GM23338 (cell line): ENCODE measurements at regions not wholly inside any gene's neighbourhood (a gene's known extent, or its start where the extent isn't known, plus 50 kb on each side); places are given as distances from the start of the nearest gene placed in this dataset.

Experiments
- ATAC-seq: fragments of 200-7000 bp; cut with Tn5 transposase; 3 replicates; pipeline ENCODE4 v1.9.1; 2020
- DNase-seq: peaks from one replicate; pipeline ENCODE4 v3.0.0-alpha.2; 2015; ENCODE audit warnings: low spot score
- H2AFZ ChIP-seq: fragments of 200-600 bp; sonication (generic); 2 replicates; pipeline ENCODE4 v1.8.0; 2016; ENCODE audit warnings: antibody characterized with exemption, mild to moderate bottlenecking, moderate library complexity
- H3F3A ChIP-seq: fragments of 200-600 bp; sonication (generic); replicated peaks from 2 replicates; pipeline ENCODE4 v1.8.0; 2017; ENCODE audit warnings: antibody characterized with exemption, mixed run types, low read depth
- H3K27ac ChIP-seq: fragments of 200-600 bp; sonication (generic); 2 replicates; pipeline ENCODE4 v1.6.1; 2016; ENCODE audit warnings: low read depth
- H3K27me3 ChIP-seq: fragments of 200-600 bp; sonication (generic); 2 replicates; pipeline ENCODE4 v1.8.0; 2016; ENCODE audit warnings: mild to moderate bottlenecking, mixed run types, moderate library complexity; ENCODE audit not compliant: insufficient read depth
- H3K36me3 ChIP-seq: fragments of 200-600 bp; sonication (generic); 2 replicates; pipeline ENCODE4 v1.8.0; 2016; ENCODE audit warnings: mild to moderate bottlenecking; ENCODE audit not compliant: insufficient read depth
- H3K4me1 ChIP-seq: fragments of 200-600 bp; sonication (generic); 2 replicates; pipeline ENCODE4 v1.8.0; 2016; ENCODE audit warnings: mild to moderate bottlenecking, moderate library complexity; ENCODE audit not compliant: insufficient read depth
- H3K4me2 ChIP-seq: fragments of 200-600 bp; sonication (generic); 2 replicates; pipeline ENCODE4 v1.7.1; 2017; ENCODE audit warnings: mixed run types
- H3K4me3 ChIP-seq: fragments of 200-600 bp; sonication (generic); 2 replicates; pipeline ENCODE4 v1.6.1; 2016; ENCODE audit warnings: mixed run types
- H3K79me2 ChIP-seq: fragments of 200-600 bp; sonication (generic); replicated peaks from 2 replicates; pipeline ENCODE4 v1.8.0; 2017; ENCODE audit warnings: mild to moderate bottlenecking; ENCODE audit not compliant: insufficient read depth
- H3K9me2 ChIP-seq: fragments of 200-600 bp; sonication (generic); 2 replicates; pipeline ENCODE4 v1.8.0; 2017; ENCODE audit not compliant: insufficient read depth
- H4K20me1 ChIP-seq: fragments of 200-600 bp; sonication (generic); replicated peaks from 2 replicates; pipeline ENCODE4 v1.8.0; 2017; ENCODE audit warnings: mild to moderate bottlenecking; ENCODE audit not compliant: insufficient read depth
- H3K27ac Mint-ChIP-seq: 2 replicates; pipeline ENCODE4 v1.8.0; 2020; ENCODE audit warnings: inconsistent platforms, mild to moderate bottlenecking, moderate library complexity, mixed read lengths
- H3K27me3 Mint-ChIP-seq: 3 replicates; pipeline ENCODE4 v1.8.0; 2022; ENCODE audit warnings: low read depth, mild to moderate bottlenecking, moderate library complexity, mixed read lengths, inconsistent platforms; ENCODE audit not compliant: insufficient read depth, poor library complexity
- H3K36me3 Mint-ChIP-seq: 3 replicates; pipeline ENCODE4 v1.8.0; 2021; ENCODE audit warnings: low read depth, mild to moderate bottlenecking, inconsistent platforms, moderate library complexity, mixed read lengths
- H3K4me1 Mint-ChIP-seq: 3 replicates; pipeline ENCODE4 v1.8.0; 2020; ENCODE audit warnings: mild to moderate bottlenecking, inconsistent platforms, mixed read lengths
- H3K4me3 Mint-ChIP-seq: 3 replicates; pipeline ENCODE4 v1.8.0; 2021; ENCODE audit warnings: moderate library complexity, mild to moderate bottlenecking, inconsistent platforms, mixed read lengths
- H3K9me3 Mint-ChIP-seq: 3 replicates; pipeline ENCODE4 v1.8.0; 2020; ENCODE audit warnings: moderate library complexity, mild to moderate bottlenecking, inconsistent platforms, mixed read lengths
- CREB1 ChIP-seq: fragments of 250-450 bp; sonication (Bioruptor Pico); IDR thresholded peaks from 2 replicates; pipeline ENCODE4 v1.5.0; 2020; ENCODE audit warnings: low read depth, mild to moderate bottlenecking, moderate library complexity
- EZH2 ChIP-seq: fragments of 200-600 bp; sonication (generic); IDR thresholded peaks from one replicate; pipeline ENCODE4 v1.8.0; 2017; ENCODE audit warnings: antibody characterized with exemption, mild to moderate bottlenecking, low read depth; ENCODE audit not compliant: unreplicated experiment
- EZH2phosphoT487 ChIP-seq: fragments of 200-600 bp; sonication (generic); IDR thresholded peaks from one replicate; pipeline ENCODE4 v1.8.1; 2018; ENCODE audit warnings: antibody characterized with exemption; ENCODE audit not compliant: unreplicated experiment
- JUNB ChIP-seq: IDR thresholded peaks from one replicate; pipeline ENCODE4 v1.6.1; 2016; ENCODE audit warnings: antibody characterized with exemption; ENCODE audit not compliant: unreplicated experiment
- NANOG ChIP-seq: IDR thresholded peaks from 2 replicates; pipeline ENCODE4 v1.6.1; 2016; ENCODE audit warnings: antibody characterized with exemption, borderline replicate concordance
- STAT1 ChIP-seq: IDR thresholded peaks from one replicate; pipeline ENCODE4 v1.6.1; 2016; ENCODE audit warnings: antibody characterized with exemption; ENCODE audit not compliant: unreplicated experiment
- ZNF114 ChIP-seq: fragments of 250-450 bp; sonication (Bioruptor Pico); IDR thresholded peaks from 2 replicates; pipeline ENCODE4 v1.5.0; 2020; ENCODE audit warnings: mild to moderate bottlenecking, moderate library complexity
- ZNF331 ChIP-seq: fragments of 250-450 bp; sonication (Bioruptor Pico); IDR thresholded peaks from 2 replicates; pipeline ENCODE4 v1.5.0; 2020; ENCODE audit warnings: low read depth, mild to moderate bottlenecking, moderate library complexity
- TF ChIP-seq, protein P1 (sequence below): IDR thresholded peaks from 2 replicates; pipeline ENCODE4 v1.6.1; 2016; ENCODE audit warnings: antibody characterized with exemption
- TF ChIP-seq, protein P2 (sequence below), 2 experiments: fragments of 200-600 bp in 1 of 2; sonication (generic) in 1 of 2; conservative IDR thresholded peaks; 2 replicates each; pipeline versions ENCODE4 v1.5.1 to v1.6.1; 2016 to 2017; ENCODE audit warnings: antibody characterized with exemption in 2 of 2, low read depth in 2 of 2, mild to moderate bottlenecking in 2 of 2, moderate library complexity in 1 of 2
- TF ChIP-seq, protein P3 (sequence below): fragments of 250-450 bp; sonication (Bioruptor Pico); IDR thresholded peaks from 2 replicates; pipeline ENCODE4 v1.5.0; 2020; ENCODE audit warnings: mild to moderate bottlenecking, moderate library complexity

DNA sequence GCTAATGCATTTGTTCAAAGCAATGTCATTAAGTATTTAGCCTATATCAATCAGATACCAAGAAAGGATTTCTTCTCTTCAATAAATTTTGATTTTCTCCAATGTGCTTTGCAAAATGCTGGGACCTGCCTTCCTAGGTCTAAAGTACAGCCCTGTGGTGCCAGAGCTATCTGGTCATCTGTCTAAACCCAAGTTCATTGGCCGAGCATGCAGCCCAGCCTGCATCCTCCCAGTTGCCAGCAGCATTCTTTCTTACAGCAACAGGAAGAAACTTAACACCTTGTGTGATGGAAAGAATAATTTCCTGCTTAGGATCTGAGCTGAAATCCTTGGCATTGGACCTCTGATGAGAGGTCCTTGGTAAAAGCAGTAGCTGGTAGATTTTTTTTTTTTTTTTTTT lies 310.0 kb downstream of the RBM26 start:
- no peaks in the 10 kb centered on the region for H3K4me1 ChIP-seq
- peak; percentile 24; the same call in 1 of the 3 replicates for ATAC-seq
- no peaks in the 10 kb centered on the region for H3F3A ChIP-seq
- H3K9me3 Mint-ChIP-seq, result no peaks in the 10 kb centered on the region
- no peaks in the 10 kb centered on the region for H3K4me1 Mint-ChIP-seq
- H3K9me2 ChIP-seq, result no peaks in the 10 kb centered on the region
- DNase-seq, result peak; percentile 14
- no peak overlapping the region for H3K27ac ChIP-seq
- no peak overlapping the region for H3K4me2 ChIP-seq
- no peak overlapping the region for H3K4me3 Mint-ChIP-seq
- no peak for TF ChIP-seq ZNF114 (CRISPR knock-in tag)
- TF ChIP-seq, protein P1, sequence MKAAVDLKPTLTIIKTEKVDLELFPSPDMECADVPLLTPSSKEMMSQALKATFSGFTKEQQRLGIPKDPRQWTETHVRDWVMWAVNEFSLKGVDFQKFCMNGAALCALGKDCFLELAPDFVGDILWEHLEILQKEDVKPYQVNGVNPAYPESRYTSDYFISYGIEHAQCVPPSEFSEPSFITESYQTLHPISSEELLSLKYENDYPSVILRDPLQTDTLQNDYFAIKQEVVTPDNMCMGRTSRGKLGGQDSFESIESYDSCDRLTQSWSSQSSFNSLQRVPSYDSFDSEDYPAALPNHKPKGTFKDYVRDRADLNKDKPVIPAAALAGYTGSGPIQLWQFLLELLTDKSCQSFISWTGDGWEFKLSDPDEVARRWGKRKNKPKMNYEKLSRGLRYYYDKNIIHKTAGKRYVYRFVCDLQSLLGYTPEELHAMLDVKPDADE, result no peak
- H3K4me3 ChIP-seq, result no peak overlapping the region
- H3K27me3 ChIP-seq, result no peaks in the 10 kb centered on the region
- no peaks in the 10 kb centered on the region for H3K27me3 Mint-ChIP-seq
- H3K27ac Mint-ChIP-seq, result no peak overlapping the region
- H3K79me2 ChIP-seq, result no peaks in the 10 kb centered on the region
- no peaks in the 10 kb centered on the region for H4K20me1 ChIP-seq
- no peaks in the 10 kb centered on the region; the same call in 2 of the 3 replicates for H3K36me3 Mint-ChIP-seq
- H2AFZ ChIP-seq, result peak overlapping the region; percentile 69; the same call in 1 of the 2 replicates
- no peaks in the 10 kb centered on the region for H3K36me3 ChIP-seq

DNA sequence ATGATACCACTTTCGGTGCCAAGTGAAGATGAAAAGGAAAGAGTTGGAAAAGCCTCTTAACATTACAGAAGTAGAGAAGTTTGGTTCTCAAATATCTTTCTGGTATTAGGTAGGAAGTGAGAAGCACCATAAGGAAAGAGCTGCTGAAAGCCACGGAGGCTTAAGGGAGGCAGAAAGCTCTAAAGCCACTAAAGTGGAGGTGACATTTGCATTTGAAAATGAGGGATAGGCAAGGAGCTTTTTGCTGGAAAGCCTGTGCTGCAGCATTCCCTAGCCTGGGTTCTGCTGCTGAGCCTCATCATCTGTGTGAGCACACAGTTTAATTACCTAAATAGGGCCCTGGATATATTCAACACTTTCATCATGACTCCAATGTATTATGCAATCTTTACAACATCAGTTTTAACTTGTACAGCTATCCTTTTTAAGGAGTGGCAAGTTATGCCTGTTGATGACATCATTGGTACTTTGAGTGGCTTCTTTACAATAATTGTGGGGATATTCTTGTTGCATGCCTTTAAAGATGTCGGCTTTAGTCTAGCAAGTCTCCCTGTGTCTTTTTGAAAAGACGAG lies 315.4 kb downstream of the RBM26 start:
- Histone ChIP-seq H3K36me3 (no peaks in the 10 kb centered on the region), H3K79me2 (no peaks in the 10 kb centered on the region), H4K20me1 (no peaks in the 10 kb centered on the region), H3K4me1 (no peaks in the 10 kb centered on the region), H3K4me3 (no peak overlapping the region), H3F3A (no peaks in the 10 kb centered on the region), H3K9me2 (no peaks in the 10 kb centered on the region), H3K27ac (no peak overlapping the region), H3K27me3 (no peaks in the 10 kb centered on the region), H3K4me2 (no peak overlapping the region), H2AFZ (peak overlapping the region; percentile 83; the same call in 1 of the 2 replicates)
- no peak overlapping the region for H3K27ac Mint-ChIP-seq
- H3K27me3 Mint-ChIP-seq, result no peaks in the 10 kb centered on the region
- no peaks in the 10 kb centered on the region; the same call in 2 of the 3 replicates for H3K36me3 Mint-ChIP-seq
- no peak overlapping the region for H3K4me3 Mint-ChIP-seq
- H3K9me3 Mint-ChIP-seq, result no peaks in the 10 kb centered on the region
- peaks cover 8% of the 10 kb centered on the region; the same call in 2 of the 3 replicates for H3K4me1 Mint-ChIP-seq
- peak; percentile 23 for DNase-seq
- peak; percentile 56 for ATAC-seq
- TF ChIP-seq JUNB (no peak), ZNF114 (CRISPR knock-in tag) (no peak), CREB1 (CRISPR knock-in tag) (no peak), EZH2 (no peak), EZH2phosphoT487 (no peak), STAT1 (no peak), ZNF331 (CRISPR knock-in tag) (no peak), NANOG (no peak)
- TF ChIP-seq, protein P2, sequence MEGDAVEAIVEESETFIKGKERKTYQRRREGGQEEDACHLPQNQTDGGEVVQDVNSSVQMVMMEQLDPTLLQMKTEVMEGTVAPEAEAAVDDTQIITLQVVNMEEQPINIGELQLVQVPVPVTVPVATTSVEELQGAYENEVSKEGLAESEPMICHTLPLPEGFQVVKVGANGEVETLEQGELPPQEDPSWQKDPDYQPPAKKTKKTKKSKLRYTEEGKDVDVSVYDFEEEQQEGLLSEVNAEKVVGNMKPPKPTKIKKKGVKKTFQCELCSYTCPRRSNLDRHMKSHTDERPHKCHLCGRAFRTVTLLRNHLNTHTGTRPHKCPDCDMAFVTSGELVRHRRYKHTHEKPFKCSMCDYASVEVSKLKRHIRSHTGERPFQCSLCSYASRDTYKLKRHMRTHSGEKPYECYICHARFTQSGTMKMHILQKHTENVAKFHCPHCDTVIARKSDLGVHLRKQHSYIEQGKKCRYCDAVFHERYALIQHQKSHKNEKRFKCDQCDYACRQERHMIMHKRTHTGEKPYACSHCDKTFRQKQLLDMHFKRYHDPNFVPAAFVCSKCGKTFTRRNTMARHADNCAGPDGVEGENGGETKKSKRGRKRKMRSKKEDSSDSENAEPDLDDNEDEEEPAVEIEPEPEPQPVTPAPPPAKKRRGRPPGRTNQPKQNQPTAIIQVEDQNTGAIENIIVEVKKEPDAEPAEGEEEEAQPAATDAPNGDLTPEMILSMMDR (conservative IDR thresholded peaks at IDR 0.05; ENCODE audit: low read depth in 2 of 2), result no peak
- TF ChIP-seq, protein P3, sequence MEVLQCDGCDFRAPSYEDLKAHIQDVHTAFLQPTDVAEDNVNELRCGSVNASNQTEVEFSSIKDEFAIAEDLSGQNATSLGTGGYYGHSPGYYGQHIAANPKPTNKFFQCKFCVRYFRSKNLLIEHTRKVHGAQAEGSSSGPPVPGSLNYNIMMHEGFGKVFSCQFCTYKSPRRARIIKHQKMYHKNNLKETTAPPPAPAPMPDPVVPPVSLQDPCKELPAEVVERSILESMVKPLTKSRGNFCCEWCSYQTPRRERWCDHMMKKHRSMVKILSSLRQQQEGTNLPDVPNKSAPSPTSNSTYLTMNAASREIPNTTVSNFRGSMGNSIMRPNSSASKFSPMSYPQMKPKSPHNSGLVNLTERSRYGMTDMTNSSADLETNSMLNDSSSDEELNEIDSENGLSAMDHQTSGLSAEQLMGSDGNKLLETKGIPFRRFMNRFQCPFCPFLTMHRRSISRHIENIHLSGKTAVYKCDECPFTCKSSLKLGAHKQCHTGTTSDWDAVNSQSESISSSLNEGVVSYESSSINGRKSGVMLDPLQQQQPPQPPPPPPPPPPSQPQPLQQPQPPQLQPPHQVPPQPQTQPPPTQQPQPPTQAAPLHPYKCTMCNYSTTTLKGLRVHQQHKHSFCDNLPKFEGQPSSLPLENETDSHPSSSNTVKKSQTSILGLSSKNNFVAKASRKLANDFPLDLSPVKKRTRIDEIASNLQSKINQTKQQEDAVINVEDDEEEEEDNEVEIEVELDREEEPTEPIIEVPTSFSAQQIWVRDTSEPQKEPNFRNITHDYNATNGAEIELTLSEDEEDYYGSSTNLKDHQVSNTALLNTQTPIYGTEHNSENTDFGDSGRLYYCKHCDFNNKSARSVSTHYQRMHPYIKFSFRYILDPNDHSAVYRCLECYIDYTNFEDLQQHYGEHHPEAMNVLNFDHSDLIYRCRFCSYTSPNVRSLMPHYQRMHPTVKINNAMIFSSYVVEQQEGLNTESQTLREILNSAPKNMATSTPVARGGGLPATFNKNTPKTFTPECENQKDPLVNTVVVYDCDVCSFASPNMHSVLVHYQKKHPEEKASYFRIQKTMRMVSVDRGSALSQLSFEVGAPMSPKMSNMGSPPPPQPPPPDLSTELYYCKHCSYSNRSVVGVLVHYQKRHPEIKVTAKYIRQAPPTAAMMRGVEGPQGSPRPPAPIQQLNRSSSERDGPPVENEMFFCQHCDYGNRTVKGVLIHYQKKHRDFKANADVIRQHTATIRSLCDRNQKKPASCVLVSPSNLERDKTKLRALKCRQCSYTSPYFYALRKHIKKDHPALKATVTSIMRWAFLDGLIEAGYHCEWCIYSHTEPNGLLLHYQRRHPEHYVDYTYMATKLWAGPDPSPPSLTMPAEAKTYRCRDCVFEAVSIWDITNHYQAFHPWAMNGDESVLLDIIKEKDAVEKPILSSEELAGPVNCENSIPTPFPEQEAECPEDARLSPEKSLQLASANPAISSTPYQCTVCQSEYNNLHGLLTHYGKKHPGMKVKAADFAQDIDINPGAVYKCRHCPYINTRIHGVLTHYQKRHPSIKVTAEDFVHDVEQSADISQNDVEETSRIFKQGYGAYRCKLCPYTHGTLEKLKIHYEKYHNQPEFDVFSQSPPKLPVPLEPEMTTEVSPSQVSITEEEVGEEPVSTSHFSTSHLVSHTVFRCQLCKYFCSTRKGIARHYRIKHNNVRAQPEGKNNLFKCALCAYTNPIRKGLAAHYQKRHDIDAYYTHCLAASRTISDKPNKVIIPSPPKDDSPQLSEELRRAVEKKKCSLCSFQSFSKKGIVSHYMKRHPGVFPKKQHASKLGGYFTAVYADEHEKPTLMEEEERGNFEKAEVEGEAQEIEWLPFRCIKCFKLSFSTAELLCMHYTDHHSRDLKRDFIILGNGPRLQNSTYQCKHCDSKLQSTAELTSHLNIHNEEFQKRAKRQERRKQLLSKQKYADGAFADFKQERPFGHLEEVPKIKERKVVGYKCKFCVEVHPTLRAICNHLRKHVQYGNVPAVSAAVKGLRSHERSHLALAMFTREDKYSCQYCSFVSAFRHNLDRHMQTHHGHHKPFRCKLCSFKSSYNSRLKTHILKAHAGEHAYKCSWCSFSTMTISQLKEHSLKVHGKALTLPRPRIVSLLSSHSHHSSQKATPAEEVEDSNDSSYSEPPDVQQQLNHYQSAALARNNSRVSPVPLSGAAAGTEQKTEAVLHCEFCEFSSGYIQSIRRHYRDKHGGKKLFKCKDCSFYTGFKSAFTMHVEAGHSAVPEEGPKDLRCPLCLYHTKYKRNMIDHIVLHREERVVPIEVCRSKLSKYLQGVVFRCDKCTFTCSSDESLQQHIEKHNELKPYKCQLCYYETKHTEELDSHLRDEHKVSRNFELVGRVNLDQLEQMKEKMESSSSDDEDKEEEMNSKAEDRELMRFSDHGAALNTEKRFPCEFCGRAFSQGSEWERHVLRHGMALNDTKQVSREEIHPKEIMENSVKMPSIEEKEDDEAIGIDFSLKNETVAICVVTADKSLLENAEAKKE (CRISPR knock-in tag), result no peak
- TF ChIP-seq, protein P1, result no peak
